ENCODE measurements at regions not wholly inside any gene's neighbourhood (a gene's known extent, or its start where the extent isn't known, plus 50 kb on each side); places are given as distances from the start of the nearest gene placed in this dataset.
A peak's percentile ranks its signal among the peaks of the same experiment; 100 is the strongest.

GRCh38 chr3:44105571-44105970 lies 136.1 kb upstream of the TOPAZ1 start:
- H3K9me3 Mint-ChIP-seq = no peaks in the 10 kb centered on the region
- H3K36me3 Mint-ChIP-seq = no peaks in the 10 kb centered on the region
- H3K4me1 Mint-ChIP-seq (ENCODE audit: low read depth in 2 of 2) = peaks cover 4 to 7% of the 10 kb centered on the region in 2 donors
- H3K4me3 Mint-ChIP-seq = no peak overlapping the region
- no peak for DNase-seq (ENCODE audit: low spot score)
- ATAC-seq = no peak
- H3K27me3 Mint-ChIP-seq = peaks cover 13 to 23% of the 10 kb centered on the region in 2 donors
- H3K27ac Mint-ChIP-seq = no peak overlapping the region

- Mint-ChIP-seq H3K36me3 (no peaks in the 10 kb centered on the region), H3K9me3 (no peaks in the 10 kb centered on the region), H3K27me3 (peaks cover 17 to 20% of the 10 kb centered on the region in 2 donors), H3K27ac (no peak overlapping the region), H3K4me1 (ENCODE audit: low read depth in 2 of 2) (peaks cover 4 to 7% of the 10 kb centered on the region in 2 donors), H3K4me3 (no peak overlapping the region)
- ATAC-seq = no peak
- DNase-seq (ENCODE audit: low spot score) = no peak
Observed at GRCh38 chr3:44106756-44107155, 134.9 kb upstream of the TOPAZ1 start.

- ATAC-seq (no peak), DNase-seq (ENCODE audit: low spot score) (no peak)
- H3K4me3 Mint-ChIP-seq = no peak overlapping the region
- peaks cover 14 to 16% of the 10 kb centered on the region in 2 donors for H3K27me3 Mint-ChIP-seq
- peaks cover 4 to 7% of the 10 kb centered on the region in 2 donors for H3K4me1 Mint-ChIP-seq (ENCODE audit: low read depth in 2 of 2)
- H3K9me3 Mint-ChIP-seq = no peaks in the 10 kb centered on the region
- H3K36me3 Mint-ChIP-seq = no peaks in the 10 kb centered on the region
- H3K27ac Mint-ChIP-seq = no peak overlapping the region
Observed at GRCh38 chr3:44108481-44108880, 133.2 kb upstream of the TOPAZ1 start.

- H3K36me3 Mint-ChIP-seq = no peaks in the 10 kb centered on the region
- H3K9me3 Mint-ChIP-seq = no peaks in the 10 kb centered on the region
- no peak overlapping the region for H3K27ac Mint-ChIP-seq
- H3K4me3 Mint-ChIP-seq = no peak overlapping the region
- peaks cover 2 to 5% of the 10 kb centered on the region in 2 donors for H3K4me1 Mint-ChIP-seq (ENCODE audit: low read depth in 2 of 2)
- peaks cover 16 to 19% of the 10 kb centered on the region in 2 donors for H3K27me3 Mint-ChIP-seq
- ATAC-seq (no peak), DNase-seq (ENCODE audit: low spot score) (no peak)
Observed at GRCh38 chr3:44109771-44110361, 131.8 kb upstream of the TOPAZ1 start.

- no peak overlapping the region for H3K27ac Mint-ChIP-seq
- DNase-seq (ENCODE audit: low spot score) (no peak), ATAC-seq (no peak)
- peaks cover 16 to 17% of the 10 kb centered on the region in 2 donors for H3K27me3 Mint-ChIP-seq
- H3K4me1 Mint-ChIP-seq (ENCODE audit: low read depth in 2 of 2) = no peaks in the 10 kb centered on the region
- H3K9me3 Mint-ChIP-seq = no peaks in the 10 kb centered on the region
- no peak overlapping the region for H3K4me3 Mint-ChIP-seq
- no peaks in the 10 kb centered on the region for H3K36me3 Mint-ChIP-seq
Observed at GRCh38 chr3:44110648-44111047, 131.0 kb upstream of the TOPAZ1 start.

GRCh38 chr3:44111482-44111881 lies 130.2 kb upstream of the TOPAZ1 start:
- Mint-ChIP-seq H3K9me3 (no peaks in the 10 kb centered on the region), H3K27ac (no peak overlapping the region), H3K36me3 (no peaks in the 10 kb centered on the region), H3K4me1 (ENCODE audit: low read depth in 2 of 2) (no peaks in the 10 kb centered on the region), H3K4me3 (no peak overlapping the region), H3K27me3 (peaks cover 22 to 26% of the 10 kb centered on the region in 2 donors)
- ATAC-seq (no peak), DNase-seq (ENCODE audit: low spot score) (no peak)

- no peaks in the 10 kb centered on the region for H3K4me1 Mint-ChIP-seq (ENCODE audit: low read depth in 2 of 2)
- no peak overlapping the region for H3K27ac Mint-ChIP-seq
- ATAC-seq (no peak), DNase-seq (ENCODE audit: low spot score) (no peak)
- H3K4me3 Mint-ChIP-seq = no peak overlapping the region
- H3K9me3 Mint-ChIP-seq = no peaks in the 10 kb centered on the region
- peaks cover 26 to 37% of the 10 kb centered on the region in 2 donors for H3K27me3 Mint-ChIP-seq
- no peaks in the 10 kb centered on the region for H3K36me3 Mint-ChIP-seq
Observed at GRCh38 chr3:44114142-44114541, 127.5 kb upstream of the TOPAZ1 start.

GRCh38 chr3:44117239-44117638 lies 124.4 kb upstream of the TOPAZ1 start:
- ATAC-seq = no peak
- Mint-ChIP-seq H3K27ac (no peak overlapping the region), H3K4me3 (no peak overlapping the region), H3K36me3 (no peaks in the 10 kb centered on the region), H3K27me3 (peaks cover 22 to 29% of the 10 kb centered on the region in 2 donors), H3K9me3 (no peaks in the 10 kb centered on the region), H3K4me1 (ENCODE audit: low read depth in 2 of 2) (no peaks in the 10 kb centered on the region)
- DNase-seq (ENCODE audit: low spot score) = no peak

- H3K4me3 Mint-ChIP-seq = no peak overlapping the region
- no peak for ATAC-seq
- H3K4me1 Mint-ChIP-seq (ENCODE audit: low read depth in 2 of 2) = no peaks in the 10 kb centered on the region
- no peak for DNase-seq (ENCODE audit: low spot score)
- no peak overlapping the region for H3K27ac Mint-ChIP-seq
- peaks cover 22 to 29% of the 10 kb centered on the region in 2 donors for H3K27me3 Mint-ChIP-seq
- no peaks in the 10 kb centered on the region for H3K36me3 Mint-ChIP-seq
- no peaks in the 10 kb centered on the region for H3K9me3 Mint-ChIP-seq
Observed at GRCh38 chr3:44117736-44118135, 124.0 kb upstream of the TOPAZ1 start.

GRCh38 chr3:44120721-44121582 lies 120.7 kb upstream of the TOPAZ1 start:
- Mint-ChIP-seq H3K36me3 (no peaks in the 10 kb centered on the region), H3K9me3 (no peaks in the 10 kb centered on the region), H3K27ac (no peak overlapping the region), H3K4me3 (no peak overlapping the region), H3K4me1 (ENCODE audit: low read depth in 2 of 2) (no peaks in the 10 kb centered on the region), H3K27me3 (peaks cover 15 to 32% of the 10 kb centered on the region in 2 donors)
- DNase-seq (ENCODE audit: low spot score) (no peak), ATAC-seq (no peak)

GRCh38 chr3:44125246-44125645 lies 116.4 kb upstream of the TOPAZ1 start:
- Mint-ChIP-seq H3K4me1 (ENCODE audit: low read depth in 2 of 2) (no peaks in the 10 kb centered on the region), H3K9me3 (no peaks in the 10 kb centered on the region), H3K36me3 (no peaks in the 10 kb centered on the region), H3K27ac (no peak overlapping the region), H3K4me3 (no peak overlapping the region), H3K27me3 (peaks cover 5 to 14% of the 10 kb centered on the region in 2 donors)
- no peak for DNase-seq (ENCODE audit: low spot score)
- ATAC-seq = no peak

GRCh38 chr3:44125882-44126281 lies 115.8 kb upstream of the TOPAZ1 start:
- Mint-ChIP-seq H3K4me1 (ENCODE audit: low read depth in 2 of 2) (no peaks in the 10 kb centered on the region), H3K27ac (no peak overlapping the region)
- no peak for ATAC-seq

GRCh38 chr3:44128057-44128775 lies 113.5 kb upstream of the TOPAZ1 start:
- Mint-ChIP-seq H3K27me3 (peaks cover 12 to 19% of the 10 kb centered on the region in 2 donors), H3K36me3 (no peaks in the 10 kb centered on the region), H3K27ac (no peak overlapping the region), H3K9me3 (no peaks in the 10 kb centered on the region), H3K4me1 (ENCODE audit: low read depth in 2 of 2) (no peaks in the 10 kb centered on the region), H3K4me3 (no peak overlapping the region)
- peak; percentile 12 to 35 for ATAC-seq
- DNase-seq (ENCODE audit: low spot score) = no peak

More at GRCh38 chr3:44125882-44126281, 115.8 kb upstream of the TOPAZ1 start:
- H3K4me3 Mint-ChIP-seq = no peak overlapping the region
- no peaks in the 10 kb centered on the region for H3K9me3 Mint-ChIP-seq
- H3K36me3 Mint-ChIP-seq = no peaks in the 10 kb centered on the region
- H3K27me3 Mint-ChIP-seq = peaks cover 5 to 14% of the 10 kb centered on the region in 2 donors
- no peak for DNase-seq (ENCODE audit: low spot score)

- H3K27ac Mint-ChIP-seq = no peak overlapping the region
- DNase-seq (ENCODE audit: low spot score) (no peak), ATAC-seq (no peak)
- H3K4me3 Mint-ChIP-seq = no peak overlapping the region
- no peaks in the 10 kb centered on the region for H3K36me3 Mint-ChIP-seq
- no peaks in the 10 kb centered on the region for H3K4me1 Mint-ChIP-seq (ENCODE audit: low read depth in 2 of 2)
- H3K27me3 Mint-ChIP-seq = peaks cover 11 to 15% of the 10 kb centered on the region in 2 donors
- H3K9me3 Mint-ChIP-seq = no peaks in the 10 kb centered on the region
Observed at GRCh38 chr3:44130249-44130648, 111.4 kb upstream of the TOPAZ1 start.

Measured in natural killer cell treated with Interleukin-12 subunit alpha and Interleukin-12 subunit beta and Interleukin-15 and Interleukin-18, amount 100 ng/mL, for 72 hours (primary cell).